HUES48 (cell line): ENCODE measurements at regions not wholly inside any gene's neighbourhood (a gene's known extent, or its start where the extent isn't known, plus 50 kb on each side); places are given as distances from the start of the nearest gene placed in this dataset.

Source experiments
- H3K27ac ChIP-seq: one replicate; pipeline ENCODE4 v1.7.0; 2013; ENCODE audit warnings: low read depth, low read length, inconsistent platforms
- H3K27me3 ChIP-seq: 2 replicates; pipeline ENCODE4 v1.6.1; 2013; ENCODE audit warnings: mild to moderate bottlenecking, low read length; ENCODE audit not compliant: control insufficient read depth, insufficient read depth
- H3K36me3 ChIP-seq: 2 replicates; pipeline ENCODE4 v1.6.1; 2013; ENCODE audit warnings: low read length; ENCODE audit not compliant: control insufficient read depth, insufficient read depth
- H3K4me1 ChIP-seq: 2 replicates; pipeline ENCODE4 v1.6.1; 2013; ENCODE audit warnings: mild to moderate bottlenecking, low read length; ENCODE audit not compliant: control insufficient read depth, insufficient read depth
- H3K4me3 ChIP-seq: 2 replicates; pipeline ENCODE4 v1.5.1; 2013; ENCODE audit warnings: mild to moderate bottlenecking, low read depth, low read length
- H3K9ac ChIP-seq: 2 replicates; pipeline ENCODE4 v1.6.1; 2013; ENCODE audit warnings: mild to moderate bottlenecking, low read depth, low read length, moderate library complexity
- H3K9me3 ChIP-seq: 2 replicates; pipeline ENCODE4 v1.6.1; 2013; ENCODE audit warnings: low read length; ENCODE audit not compliant: control insufficient read depth, insufficient read depth

DNA sequence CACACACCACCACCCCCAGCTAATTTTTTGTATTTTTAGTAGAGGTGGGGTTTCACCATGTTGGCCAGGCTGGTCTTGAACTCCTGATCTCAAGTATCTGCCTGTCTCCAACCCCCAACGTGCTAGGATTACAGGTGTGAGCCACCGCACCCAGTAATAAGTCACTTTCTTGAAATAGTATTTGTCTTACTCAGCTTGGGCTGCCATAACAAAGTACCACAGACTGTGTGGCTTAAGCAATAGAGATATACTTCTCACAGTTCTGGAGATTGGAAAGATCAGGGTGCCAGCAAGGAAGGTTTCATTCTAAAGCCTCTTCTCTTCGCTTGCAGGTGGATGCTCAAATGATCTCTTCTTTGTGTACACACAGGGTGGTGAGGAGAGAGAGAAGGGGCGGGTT lies 99.8 kb downstream of the ARRDC3 start:
- no peak overlapping the region for H3K9ac ChIP-seq
- H3K9me3 ChIP-seq, result no peaks in the 10 kb centered on the region
- no peaks in the 10 kb centered on the region for H3K36me3 ChIP-seq
- H3K4me3 ChIP-seq, result no peak overlapping the region
- H3K4me1 ChIP-seq, result peaks cover 5% of the 10 kb centered on the region; the same call in 1 of the 2 replicates
- H3K27ac ChIP-seq, result no peak overlapping the region
- H3K27me3 ChIP-seq, result peaks cover 14% of the 10 kb centered on the region

DNA sequence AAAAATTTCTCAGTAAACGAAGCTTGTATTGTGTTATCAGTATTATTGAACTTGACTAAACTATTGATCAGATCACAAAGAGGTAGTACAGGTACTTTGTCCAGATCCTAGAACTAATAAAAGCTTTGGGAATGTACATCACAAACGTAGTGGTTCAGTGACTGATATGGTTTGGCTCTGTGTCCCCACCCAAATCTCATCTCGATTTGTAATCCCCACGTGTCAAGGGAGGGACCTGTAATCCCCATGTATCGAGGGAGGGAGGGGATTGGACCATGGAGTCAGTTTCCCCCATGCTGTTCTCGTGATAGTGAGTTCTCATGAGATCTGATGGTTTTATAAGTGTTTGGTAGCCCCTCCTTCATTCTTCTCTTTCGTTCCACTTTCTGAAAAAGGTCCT lies 100.9 kb downstream of the ARRDC3 start:
- H3K9me3 ChIP-seq, result no peaks in the 10 kb centered on the region
- H3K4me1 ChIP-seq, result peaks cover 5% of the 10 kb centered on the region; the same call in 1 of the 2 replicates
- H3K27me3 ChIP-seq, result peaks cover 14% of the 10 kb centered on the region
- H3K36me3 ChIP-seq, result no peaks in the 10 kb centered on the region
- H3K27ac ChIP-seq, result no peak overlapping the region
- no peak overlapping the region for H3K4me3 ChIP-seq
- H3K9ac ChIP-seq, result no peak overlapping the region

DNA sequence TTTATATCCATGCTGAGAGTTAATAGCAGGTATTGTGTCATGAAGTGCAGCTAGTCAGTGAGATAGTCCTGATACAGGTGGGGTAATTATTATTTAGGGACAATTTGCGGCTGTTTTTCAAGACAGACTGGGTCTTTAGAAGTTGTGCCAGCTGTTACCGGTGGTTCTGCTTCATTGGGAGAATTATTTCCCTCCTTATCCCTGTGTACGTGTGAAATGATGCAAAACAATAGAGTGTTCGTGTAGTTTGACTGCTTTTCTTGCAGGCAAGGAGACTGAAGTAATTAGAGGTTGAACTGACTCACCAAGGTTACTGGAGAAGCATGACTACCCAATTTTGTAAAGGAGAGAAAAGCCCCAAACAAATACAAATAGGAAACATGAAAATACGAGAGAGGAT lies 101.7 kb downstream of the ARRDC3 start:
- H3K4me3 ChIP-seq, result peak overlapping the region; percentile 59; the same call in 1 of the 2 replicates
- no peaks in the 10 kb centered on the region for H3K9me3 ChIP-seq
- peaks cover 5% of the 10 kb centered on the region; the same call in 1 of the 2 replicates for H3K4me1 ChIP-seq
- H3K27me3 ChIP-seq, result peaks cover 14% of the 10 kb centered on the region
- no peak overlapping the region for H3K27ac ChIP-seq
- no peaks in the 10 kb centered on the region for H3K36me3 ChIP-seq
- no peak overlapping the region for H3K9ac ChIP-seq

DNA sequence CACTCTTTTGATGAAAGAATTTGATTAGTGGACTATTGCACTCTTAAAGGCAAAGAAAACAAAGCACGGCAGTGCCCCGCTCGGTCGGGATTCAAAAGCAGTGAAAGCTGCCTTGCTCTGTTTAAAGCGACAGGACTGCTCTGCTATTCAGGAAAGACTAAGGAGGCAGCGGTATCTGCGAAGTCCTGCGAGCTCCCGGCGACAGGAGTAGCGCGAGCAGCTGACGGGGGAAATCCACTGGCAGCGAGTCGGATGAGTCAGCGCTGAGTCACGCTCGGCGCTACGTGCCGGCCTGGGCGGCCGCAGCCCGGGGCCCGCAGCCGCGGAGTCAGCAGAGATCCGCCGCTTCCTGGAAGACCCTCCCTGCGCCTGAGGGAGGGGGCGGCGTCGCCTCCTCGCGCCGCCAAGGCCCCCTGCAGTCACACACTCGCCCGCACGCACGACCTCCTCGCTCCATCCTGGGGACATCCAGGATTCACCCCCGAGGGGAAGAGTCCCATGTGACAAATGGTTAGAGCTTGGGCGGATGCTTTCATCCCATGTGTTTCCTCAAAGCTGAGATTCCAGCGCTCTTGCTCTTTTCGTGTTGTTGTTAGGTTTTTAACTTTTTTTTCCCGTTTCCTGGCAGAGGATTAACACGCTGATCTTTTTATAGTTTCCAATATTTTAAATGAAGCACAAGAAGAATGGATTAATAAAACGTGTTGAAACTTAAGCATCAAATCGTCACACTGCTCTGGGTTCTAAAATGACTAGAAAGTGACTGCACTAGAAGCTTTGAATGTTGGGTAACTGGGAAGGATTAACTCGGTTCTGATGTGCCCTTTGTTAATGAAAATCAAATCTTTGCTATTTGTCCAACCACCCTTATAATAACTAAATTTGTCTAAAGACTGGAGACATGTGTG lies 102.5 kb downstream of the ARRDC3 start:
- no peaks in the 10 kb centered on the region for H3K9me3 ChIP-seq
- no peaks in the 10 kb centered on the region for H3K36me3 ChIP-seq
- H3K27ac ChIP-seq, result peak overlapping the region; percentile 93
- peaks cover 5% of the 10 kb centered on the region; the same call in 1 of the 2 replicates for H3K4me1 ChIP-seq
- H3K4me3 ChIP-seq, result peak overlapping the region; percentile 59
- peak overlapping the region; percentile 55 for H3K9ac ChIP-seq
- H3K27me3 ChIP-seq, result peaks cover 14% of the 10 kb centered on the region

DNA sequence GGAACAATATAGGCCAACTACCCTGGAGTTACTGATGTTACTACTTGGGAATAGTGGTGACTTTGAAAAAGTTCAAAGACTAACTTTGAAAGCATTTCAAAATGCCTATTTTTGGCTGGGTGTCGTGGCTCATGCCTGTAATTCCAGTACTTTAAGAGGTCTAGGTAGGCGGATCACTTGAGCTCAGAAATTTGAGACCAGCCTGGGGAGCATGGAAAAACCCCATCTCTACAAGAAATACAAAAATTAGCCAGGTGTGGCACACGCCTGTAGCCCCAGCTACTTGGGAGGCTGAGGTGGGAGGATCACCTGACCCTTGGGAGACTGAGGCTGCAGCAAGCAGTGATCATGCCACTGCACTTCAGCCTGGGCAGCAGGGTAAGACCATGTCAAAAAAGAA lies 105.3 kb downstream of the ARRDC3 start:
- H3K4me1 ChIP-seq, result peaks cover 5% of the 10 kb centered on the region; the same call in 1 of the 2 replicates
- no peak overlapping the region for H3K27ac ChIP-seq
- no peaks in the 10 kb centered on the region for H3K36me3 ChIP-seq
- peaks cover 14% of the 10 kb centered on the region for H3K27me3 ChIP-seq
- H3K9me3 ChIP-seq, result no peaks in the 10 kb centered on the region
- no peak overlapping the region for H3K4me3 ChIP-seq
- H3K9ac ChIP-seq, result no peak overlapping the region

DNA sequence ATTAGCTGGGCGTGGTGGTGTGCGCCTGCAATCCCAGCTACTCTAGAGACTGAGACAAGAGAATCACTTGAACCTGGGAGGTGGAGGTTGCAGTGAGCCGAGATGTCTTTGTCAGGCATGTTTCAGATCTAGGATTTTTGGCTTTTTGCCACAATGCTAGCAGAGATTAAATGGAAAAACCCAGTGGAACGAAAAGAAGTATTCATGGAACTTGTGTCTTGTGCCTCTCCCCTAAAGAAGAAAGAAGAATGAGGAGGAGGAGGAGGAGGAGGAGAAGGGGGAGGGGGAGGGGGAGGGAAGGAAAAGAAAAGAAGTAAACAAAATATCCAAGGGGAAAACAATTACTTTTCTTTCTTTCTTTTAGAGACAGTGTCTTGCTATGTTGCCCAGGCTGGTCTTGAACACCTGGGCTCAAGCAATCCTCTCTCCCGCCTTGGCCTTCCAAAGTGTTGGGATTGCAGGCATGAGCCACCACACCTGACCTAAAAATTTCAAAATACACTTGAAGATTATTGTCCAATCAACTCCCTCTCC lies 106.0 kb downstream of the ARRDC3 start:
- no peak overlapping the region for H3K4me3 ChIP-seq
- H3K4me1 ChIP-seq, result peaks cover 5% of the 10 kb centered on the region; the same call in 1 of the 2 replicates
- H3K27ac ChIP-seq, result no peak overlapping the region
- H3K36me3 ChIP-seq, result no peaks in the 10 kb centered on the region
- no peaks in the 10 kb centered on the region for H3K9me3 ChIP-seq
- H3K27me3 ChIP-seq, result peaks cover 14% of the 10 kb centered on the region
- H3K9ac ChIP-seq, result no peak overlapping the region

DNA sequence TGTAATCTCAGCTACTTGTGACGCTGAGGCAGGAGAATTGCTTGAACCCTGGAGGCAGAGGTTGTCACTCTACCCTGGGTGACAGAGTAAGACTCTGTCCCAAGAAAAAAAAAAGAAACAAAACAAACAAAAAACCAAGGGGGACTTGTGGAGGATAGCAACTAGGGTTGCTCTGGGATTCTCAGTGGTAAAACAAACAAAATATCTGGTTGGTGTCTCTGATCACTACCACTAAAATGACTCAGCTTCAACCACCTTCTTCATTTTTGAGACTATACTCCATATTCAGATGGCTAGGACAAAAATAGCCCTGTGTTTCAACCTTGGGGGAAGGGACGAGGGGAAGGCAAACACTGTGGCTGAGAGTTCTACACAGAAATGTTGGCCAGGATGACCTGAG lies 110.3 kb downstream of the ARRDC3 start:
- H3K27ac ChIP-seq, result no peak overlapping the region
- no peak overlapping the region for H3K9ac ChIP-seq
- H3K9me3 ChIP-seq, result no peaks in the 10 kb centered on the region
- no peak overlapping the region for H3K4me3 ChIP-seq
- H3K27me3 ChIP-seq, result no peaks in the 10 kb centered on the region
- H3K4me1 ChIP-seq, result no peaks in the 10 kb centered on the region
- no peaks in the 10 kb centered on the region for H3K36me3 ChIP-seq

DNA sequence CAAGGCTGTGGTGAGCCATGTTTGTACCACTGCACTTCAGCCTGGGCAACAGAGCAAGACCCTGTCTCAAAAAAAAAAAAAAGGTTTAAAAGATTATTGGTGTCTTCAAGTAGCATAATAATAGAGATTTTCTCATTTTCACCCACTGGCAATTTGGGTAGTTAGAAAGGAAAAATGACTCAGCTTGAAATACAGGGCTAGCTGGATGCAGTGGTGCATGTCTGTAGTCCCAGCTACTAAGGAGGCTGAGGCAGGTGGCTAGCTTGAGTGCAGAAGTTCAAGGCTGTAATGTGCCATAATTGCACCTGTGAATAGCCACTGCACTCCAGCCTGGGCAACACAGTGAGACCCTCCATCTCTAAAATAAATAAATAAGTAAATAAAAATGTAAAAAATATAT lies 111.1 kb downstream of the ARRDC3 start:
- Histone ChIP-seq H3K9ac (no peak overlapping the region), H3K4me1 (no peaks in the 10 kb centered on the region), H3K36me3 (no peaks in the 10 kb centered on the region), H3K4me3 (no peak overlapping the region), H3K27ac (no peak overlapping the region), H3K27me3 (no peaks in the 10 kb centered on the region), H3K9me3 (no peaks in the 10 kb centered on the region)

DNA sequence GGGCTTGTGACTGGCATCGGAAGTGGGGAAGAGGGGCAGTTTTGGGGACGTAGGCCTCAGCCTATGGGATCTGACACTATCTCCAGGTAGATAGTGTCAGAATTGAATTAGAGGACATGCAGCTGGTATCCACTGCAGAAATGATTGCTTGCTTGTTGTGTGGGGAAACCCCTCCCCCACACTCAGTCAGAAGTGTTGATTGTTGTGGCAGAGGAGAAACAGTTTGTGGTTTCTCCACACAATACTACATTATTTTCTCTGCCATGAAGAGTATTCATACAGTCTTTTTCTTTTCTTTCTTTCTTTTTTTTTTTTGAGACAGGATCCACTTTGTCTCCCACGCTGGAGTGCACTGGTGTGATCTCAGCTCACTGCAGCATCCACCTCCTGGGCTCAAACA lies 113.9 kb downstream of the ARRDC3 start:
- Histone ChIP-seq H3K9me3 (no peaks in the 10 kb centered on the region), H3K9ac (no peak overlapping the region), H3K4me3 (no peak overlapping the region), H3K36me3 (no peaks in the 10 kb centered on the region), H3K27me3 (no peaks in the 10 kb centered on the region), H3K27ac (no peak overlapping the region), H3K4me1 (no peaks in the 10 kb centered on the region)

DNA sequence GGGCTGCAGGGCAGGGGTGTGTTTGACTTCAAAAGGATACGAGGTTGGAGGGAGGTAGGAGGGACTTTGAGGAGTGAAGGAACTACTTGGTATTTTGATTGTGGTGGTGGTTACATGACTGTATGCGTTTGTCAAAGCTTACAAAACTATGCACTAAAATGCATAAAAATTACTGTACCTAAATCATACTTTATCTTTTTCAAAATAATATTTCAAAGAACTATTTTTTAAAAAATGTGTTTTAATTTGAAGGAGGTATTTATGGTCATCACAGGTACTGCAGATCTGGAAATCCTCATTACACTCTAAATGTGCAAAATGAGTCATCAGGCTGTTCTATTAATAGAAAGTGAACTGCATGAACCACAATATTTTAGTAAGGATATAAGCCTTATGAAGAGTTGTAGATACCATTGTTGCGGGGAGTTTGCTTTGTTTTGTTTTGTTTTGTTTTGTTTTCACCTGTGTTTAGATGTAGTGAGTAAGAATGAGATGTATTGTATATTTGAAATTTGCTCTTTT lies 116.9 kb downstream of the ARRDC3 start:
- no peaks in the 10 kb centered on the region for H3K27me3 ChIP-seq
- H3K9me3 ChIP-seq, result no peaks in the 10 kb centered on the region
- no peak overlapping the region for H3K4me3 ChIP-seq
- no peak overlapping the region for H3K27ac ChIP-seq
- H3K9ac ChIP-seq, result no peak overlapping the region
- no peaks in the 10 kb centered on the region for H3K4me1 ChIP-seq
- no peaks in the 10 kb centered on the region for H3K36me3 ChIP-seq
